Endothelial cell of hepatic sinusoid (primary cell): ENCODE measurements at regions not wholly inside any gene's neighbourhood (a gene's known extent, or its start where the extent isn't known, plus 50 kb on each side); places are given as distances from the start of the nearest gene placed in this dataset.

ENCODE experiments used
- in situ Hi-C: cut with HindIII; loops from 2 replicates; pipeline ENCODE4 v1.10.0; 2017; ENCODE audit warnings: low sequenced_read_pairs

GRCh38 chr16:50425648-50426047 lies 56.9 kb upstream of the BRD7 start:
- in situ Hi-C loops = no loop called here

DNA sequence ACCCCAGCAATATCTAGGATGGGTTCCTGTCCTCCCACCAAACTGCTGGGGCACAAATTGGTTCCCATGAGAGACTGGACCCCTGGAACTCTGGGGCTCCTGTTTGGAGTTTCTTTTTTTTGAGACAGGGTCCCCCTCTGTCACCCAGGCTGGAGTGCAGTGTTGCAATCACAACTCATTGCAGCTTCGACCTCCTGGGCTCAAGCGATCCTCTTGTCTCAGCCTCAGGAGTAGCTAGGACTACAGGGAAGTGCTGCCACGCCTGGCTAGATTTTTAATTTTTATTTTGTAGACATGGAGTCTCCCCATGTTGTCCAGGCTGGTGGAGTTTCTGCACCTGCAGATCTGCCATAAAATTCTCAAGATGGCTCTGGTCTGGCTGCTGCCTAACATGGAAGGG lies 56.3 kb upstream of the BRD7 start:
- in situ Hi-C loops = no loop called here

DNA sequence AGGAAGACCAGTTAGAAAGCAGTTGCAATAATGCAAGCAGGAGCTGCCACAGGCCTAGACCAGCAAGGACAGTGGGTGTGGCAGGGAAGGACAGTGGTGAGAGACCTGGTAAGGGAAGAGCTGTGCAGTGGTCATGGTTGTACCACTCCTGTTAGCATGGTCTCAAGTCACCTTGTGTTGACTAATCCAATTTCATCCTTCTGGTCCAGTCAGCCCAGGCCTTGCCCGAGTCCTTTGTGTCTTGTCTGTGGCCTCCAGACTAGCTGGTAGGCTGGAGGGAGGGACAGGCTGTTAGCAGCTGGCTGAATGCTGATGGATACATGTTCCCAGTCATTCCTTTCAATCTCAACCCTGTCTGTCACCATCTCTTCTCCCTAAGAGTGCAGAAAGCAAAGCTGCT lies 54.1 kb upstream of the BRD7 start:
- in situ Hi-C loops = no loop called here

- in situ Hi-C loops = no loop called here
Observed at GRCh38 chr16:50419116-50419515, 50.3 kb upstream of the BRD7 start.
